NT2/D1 (cell line): ENCODE measurements at regions not wholly inside any gene's neighbourhood (a gene's known extent, or its start where the extent isn't known, plus 50 kb on each side); places are given as distances from the start of the nearest gene placed in this dataset.

ENCODE experiments used
- DNase-seq: peaks from one replicate; pipeline ENCODE4 v3.0.0-alpha.2; 2011; ENCODE audit warnings: low read depth, low spot score
- H3K27me3 ChIP-seq: 2 replicates; pipeline ENCODE4 v1.6.0; 2011; ENCODE audit warnings: mild to moderate bottlenecking; ENCODE audit not compliant: insufficient read length, insufficient read depth
- H3K36me3 ChIP-seq: 2 replicates; pipeline ENCODE4 v1.6.1; 2011; ENCODE audit warnings: mild to moderate bottlenecking, low read length, mixed read lengths; ENCODE audit not compliant: insufficient read depth, insufficient read length
- H3K4me1 ChIP-seq: 2 replicates; pipeline ENCODE4 v1.5.1; 2011; ENCODE audit not compliant: insufficient read depth, insufficient read length
- H3K4me3 ChIP-seq: 2 replicates; pipeline ENCODE4 v1.5.1; 2011; ENCODE audit warnings: low read depth; ENCODE audit not compliant: insufficient read length
- H3K9ac ChIP-seq: 2 replicates; pipeline ENCODE4 v1.6.0; 2011; ENCODE audit warnings: low read depth; ENCODE audit not compliant: insufficient read length
- H3K9me3 ChIP-seq: 2 replicates; pipeline ENCODE4 v1.5.1; 2011; ENCODE audit warnings: mild to moderate bottlenecking, low read length; ENCODE audit not compliant: insufficient read depth
- SUZ12 ChIP-seq: IDR thresholded peaks from 2 replicates; pipeline ENCODE4 v1.6.1; 2011; ENCODE audit not compliant: insufficient read length, insufficient read depth; ENCODE audit errors: extremely low read depth
- YY1 ChIP-seq: IDR thresholded peaks from 2 replicates; pipeline ENCODE4 v1.6.1; 2011; ENCODE audit not compliant: insufficient read length, insufficient read depth
- ZNF274 ChIP-seq: IDR thresholded peaks from 2 replicates; pipeline ENCODE4 v1.6.1; 2011; ENCODE audit warnings: mild to moderate bottlenecking, low read depth, low read length

GRCh38 chr3:159323848-159324247, 522.0 kb downstream of the MFSD1 start:
- no peaks in the 10 kb centered on the region for H3K36me3 ChIP-seq
- TF ChIP-seq ZNF274 (no peak), SUZ12 (no peak), YY1 (no peak)
- no peaks in the 10 kb centered on the region for H3K27me3 ChIP-seq
- no peaks in the 10 kb centered on the region for H3K4me1 ChIP-seq
- no peak overlapping the region for H3K4me3 ChIP-seq
- DNase-seq: no peak
- H3K9me3 ChIP-seq: no peaks in the 10 kb centered on the region
- H3K9ac ChIP-seq: no peak overlapping the region

- no peaks in the 10 kb centered on the region for H3K4me1 ChIP-seq
- TF ChIP-seq ZNF274 (no peak), YY1 (no peak), SUZ12 (no peak)
- H3K9me3 ChIP-seq: no peaks in the 10 kb centered on the region
- H3K27me3 ChIP-seq: no peaks in the 10 kb centered on the region
- DNase-seq: no peak
- no peak overlapping the region for H3K4me3 ChIP-seq
- H3K36me3 ChIP-seq: no peaks in the 10 kb centered on the region
- H3K9ac ChIP-seq: no peak overlapping the region
Measured at GRCh38 chr3:159326998-159327397, 525.1 kb downstream of the MFSD1 start.

DNA sequence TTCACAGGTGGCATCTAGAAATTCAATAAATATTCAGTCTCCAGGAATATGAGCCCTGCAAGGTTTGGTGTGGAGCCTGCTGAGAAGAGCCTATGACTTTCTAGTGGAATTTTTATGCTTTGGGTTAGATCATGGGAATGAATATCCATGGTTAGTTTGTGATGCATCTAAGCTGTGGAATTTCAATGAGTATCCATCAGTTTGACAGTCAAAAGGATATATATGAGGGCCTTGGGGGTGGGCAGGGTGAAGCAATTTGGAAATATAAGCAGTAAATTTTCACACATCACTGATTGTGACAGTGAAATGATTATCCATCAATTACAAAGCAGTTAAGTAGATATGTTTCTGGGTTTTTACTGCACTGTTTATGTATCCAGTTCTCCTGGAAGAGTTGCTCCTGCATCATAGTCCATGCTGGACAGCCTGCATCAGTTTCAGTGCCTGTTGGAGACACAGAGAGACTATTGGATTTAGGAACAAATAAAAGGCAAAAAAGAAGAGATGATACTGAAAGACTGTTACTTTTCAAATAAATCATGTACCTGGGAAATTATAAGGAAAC, 530.8 kb downstream of the MFSD1 start:
- Histone ChIP-seq H3K9ac (no peak overlapping the region), H3K27me3 (no peaks in the 10 kb centered on the region), H3K4me3 (no peak overlapping the region), H3K36me3 (no peaks in the 10 kb centered on the region), H3K4me1 (no peaks in the 10 kb centered on the region), H3K9me3 (no peaks in the 10 kb centered on the region)
- no peak for TF ChIP-seq YY1
- no peak for TF ChIP-seq ZNF274
- no peak for TF ChIP-seq SUZ12
- DNase-seq: no peak

- no peaks in the 10 kb centered on the region for H3K27me3 ChIP-seq
- H3K36me3 ChIP-seq: no peaks in the 10 kb centered on the region
- no peak for DNase-seq
- TF ChIP-seq YY1 (no peak), SUZ12 (no peak), ZNF274 (no peak)
- H3K4me1 ChIP-seq: no peaks in the 10 kb centered on the region
- no peak overlapping the region for H3K9ac ChIP-seq
- peaks cover 16% of the 10 kb centered on the region for H3K9me3 ChIP-seq
- no peak overlapping the region for H3K4me3 ChIP-seq
Measured at GRCh38 chr3:159339131-159339530, 537.3 kb downstream of the MFSD1 start.

GRCh38 chr3:159340877-159341500, 539.1 kb downstream of the MFSD1 start:
- no peak overlapping the region for H3K9ac ChIP-seq
- no peaks in the 10 kb centered on the region for H3K4me1 ChIP-seq
- DNase-seq: no peak
- H3K4me3 ChIP-seq: no peak overlapping the region
- TF ChIP-seq SUZ12 (no peak), YY1 (no peak), ZNF274 (no peak)
- H3K9me3 ChIP-seq: peaks cover 16% of the 10 kb centered on the region
- H3K27me3 ChIP-seq: no peaks in the 10 kb centered on the region
- H3K36me3 ChIP-seq: no peaks in the 10 kb centered on the region

DNA sequence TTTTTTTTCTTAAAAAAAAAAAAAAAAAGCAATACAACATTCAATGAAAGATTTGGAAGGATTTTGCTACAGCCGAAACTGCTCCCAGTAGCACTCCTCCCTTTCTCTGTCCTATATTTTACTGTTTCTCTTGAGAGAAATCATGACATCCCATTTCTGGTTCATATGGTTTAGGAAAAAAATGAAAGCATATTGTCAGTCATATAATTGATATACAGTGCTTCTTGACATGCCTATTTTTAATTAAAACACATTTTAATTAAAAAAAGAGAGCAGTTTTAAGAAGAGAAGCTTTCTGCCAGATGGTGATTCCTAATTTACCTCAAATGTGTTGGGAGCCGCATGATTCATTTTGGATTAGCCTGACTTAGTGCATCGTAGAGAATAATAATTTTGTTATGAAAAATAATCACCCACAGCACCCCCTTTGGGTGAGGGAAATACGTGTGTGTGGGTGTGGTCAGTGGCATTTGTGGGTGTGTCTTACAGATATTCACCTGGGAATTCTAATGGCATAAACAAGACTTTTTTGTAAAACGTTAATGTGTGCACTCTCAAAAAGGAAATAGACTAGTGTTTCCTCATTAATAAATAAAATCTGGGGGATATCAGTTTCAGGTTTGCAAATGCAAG, 544.5 kb downstream of the MFSD1 start:
- DNase-seq: no peak
- TF ChIP-seq ZNF274 (no peak), SUZ12 (no peak), YY1 (no peak)
- H3K4me3 ChIP-seq: no peak overlapping the region

GRCh38 chr3:159348431-159348830, 546.6 kb downstream of the MFSD1 start:
- no peaks in the 10 kb centered on the region for H3K9me3 ChIP-seq
- no peaks in the 10 kb centered on the region for H3K4me1 ChIP-seq
- no peaks in the 10 kb centered on the region for H3K36me3 ChIP-seq
- DNase-seq: no peak
- no peak overlapping the region for H3K4me3 ChIP-seq
- H3K27me3 ChIP-seq: no peaks in the 10 kb centered on the region
- TF ChIP-seq ZNF274 (no peak), YY1 (no peak), SUZ12 (no peak)
- H3K9ac ChIP-seq: no peak overlapping the region

More for the DNA sequence above, 544.5 kb downstream of the MFSD1 start:
- H3K27me3 ChIP-seq: no peaks in the 10 kb centered on the region
- no peak overlapping the region for H3K9ac ChIP-seq
- peaks cover 1% of the 10 kb centered on the region; the same call in 1 of the 2 replicates for H3K9me3 ChIP-seq
- H3K36me3 ChIP-seq: no peaks in the 10 kb centered on the region
- no peaks in the 10 kb centered on the region for H3K4me1 ChIP-seq
